Loucy (cell line): ENCODE measurements at regions not wholly inside any gene's neighbourhood (a gene's known extent, or its start where the extent isn't known, plus 50 kb on each side); places are given as distances from the start of the nearest gene placed in this dataset.

ENCODE experiments used
- H2AFZ ChIP-seq: fragments of 200-600 bp; sonication (generic); 2 replicates; pipeline ENCODE4 v1.6.0; 2016; ENCODE audit warnings: antibody characterized with exemption, mild to moderate bottlenecking, low read length, moderate library complexity
- H3F3A ChIP-seq: fragments of 200-600 bp; 2 replicates; pipeline ENCODE4 v1.6.0; 2016; ENCODE audit warnings: antibody characterized with exemption, low read depth, mild to moderate bottlenecking
- H3K27me3 ChIP-seq: fragments of 200-600 bp; sonication (generic); 2 replicates; pipeline ENCODE4 v1.6.1; 2014; ENCODE audit warnings: low read length, mild to moderate bottlenecking; ENCODE audit not compliant: insufficient read depth, poor library complexity, severe bottlenecking
- H3K36me3 ChIP-seq: fragments of 200-600 bp; sonication (generic); 2 replicates; pipeline ENCODE4 v1.6.1; 2016; ENCODE audit warnings: low read length; ENCODE audit not compliant: insufficient read depth
- H3K4me1 ChIP-seq: fragments of 200-600 bp; sonication (generic); 2 replicates; pipeline ENCODE4 v1.5.1; 2014; ENCODE audit warnings: low read length, mild to moderate bottlenecking; ENCODE audit not compliant: insufficient read depth, poor library complexity, severe bottlenecking
- H3K4me2 ChIP-seq: fragments of 200-600 bp; sonication (generic); 2 replicates; pipeline ENCODE4 v1.6.0; 2014; ENCODE audit warnings: antibody characterized with exemption, low read length, low read depth, mild to moderate bottlenecking; ENCODE audit not compliant: poor library complexity, severe bottlenecking
- H3K4me3 ChIP-seq: fragments of 200-600 bp; sonication (generic); 2 replicates; pipeline ENCODE4 v1.5.1; 2014; ENCODE audit warnings: low read length, mild to moderate bottlenecking, mixed read lengths; ENCODE audit not compliant: poor library complexity, severe bottlenecking
- H3K79me2 ChIP-seq: fragments of 200-600 bp; sonication (generic); 2 replicates; pipeline ENCODE4 v1.6.1; 2014; ENCODE audit warnings: low read length; ENCODE audit not compliant: insufficient read depth
- H3K9ac ChIP-seq: fragments of 200-600 bp; sonication (generic); 2 replicates; pipeline ENCODE4 v1.6.0; 2014; ENCODE audit warnings: mild to moderate bottlenecking, low read depth, low read length, moderate library complexity; ENCODE audit not compliant: poor library complexity, severe bottlenecking
- H3K9me2 ChIP-seq: fragments of 200-600 bp; sonication (generic); replicated peaks from 2 replicates; pipeline ENCODE4 v1.6.1; 2016; ENCODE audit warnings: low read depth, low read length, mixed read lengths
- H3K9me3 ChIP-seq: fragments of 200-600 bp; sonication (generic); 2 replicates; pipeline ENCODE4 v1.6.1; 2014; ENCODE audit warnings: mild to moderate bottlenecking, antibody characterized with exemption, low read length, low read depth; ENCODE audit not compliant: insufficient read depth
- H4K20me1 ChIP-seq: fragments of 200-600 bp; sonication (generic); 2 replicates; pipeline ENCODE4 v1.6.0; 2014; ENCODE audit warnings: antibody characterized with exemption, low read length, mild to moderate bottlenecking; ENCODE audit not compliant: insufficient read depth, poor library complexity, severe bottlenecking
- CTCF ChIP-seq: fragments of 200-600 bp; sonication (generic); conservative IDR thresholded peaks from 2 replicates; pipeline ENCODE4 v1.5.1; 2014; ENCODE audit warnings: mild to moderate bottlenecking, antibody characterized with exemption, low read length
- EZH2phosphoT487 ChIP-seq: fragments of 200-600 bp; IDR thresholded peaks from 2 replicates; pipeline ENCODE4 v1.6.1; 2018; ENCODE audit warnings: antibody characterized with exemption, mild to moderate bottlenecking, moderate library complexity, borderline replicate concordance

- Histone ChIP-seq H3K4me2 (no peak overlapping the region), H2AFZ (no peak overlapping the region)
Measured at GRCh38 chr22:26986884-26987283, 329.5 kb downstream of the MIAT start.

GRCh38 chr22:26990503-26991189 lies 333.3 kb downstream of the MIAT start:
- Histone ChIP-seq H3K79me2 (no peaks in the 10 kb centered on the region), H3K9ac (no peak overlapping the region), H3K9me3 (no peaks in the 10 kb centered on the region), H3K4me3 (no peak overlapping the region), H3K4me1 (no peaks in the 10 kb centered on the region), H2AFZ (no peak overlapping the region), H3F3A (no peaks in the 10 kb centered on the region), H3K4me2 (no peak overlapping the region), H3K9me2 (no peaks in the 10 kb centered on the region), H3K27me3 (no peaks in the 10 kb centered on the region), H3K36me3 (no peaks in the 10 kb centered on the region), H4K20me1 (no peaks in the 10 kb centered on the region)
- TF ChIP-seq EZH2phosphoT487 = no peak

More at GRCh38 chr22:26986884-26987283, 329.5 kb downstream of the MIAT start:
- H3K27me3 ChIP-seq = no peaks in the 10 kb centered on the region
- H3K9ac ChIP-seq = no peak overlapping the region
- no peaks in the 10 kb centered on the region for H3K79me2 ChIP-seq
- H4K20me1 ChIP-seq = no peaks in the 10 kb centered on the region
- no peaks in the 10 kb centered on the region for H3K9me3 ChIP-seq
- no peaks in the 10 kb centered on the region for H3K9me2 ChIP-seq
- H3F3A ChIP-seq = no peaks in the 10 kb centered on the region
- TF ChIP-seq CTCF (no peak), EZH2phosphoT487 (no peak)
- no peaks in the 10 kb centered on the region for H3K36me3 ChIP-seq
- no peak overlapping the region for H3K4me3 ChIP-seq
- no peaks in the 10 kb centered on the region for H3K4me1 ChIP-seq

DNA sequence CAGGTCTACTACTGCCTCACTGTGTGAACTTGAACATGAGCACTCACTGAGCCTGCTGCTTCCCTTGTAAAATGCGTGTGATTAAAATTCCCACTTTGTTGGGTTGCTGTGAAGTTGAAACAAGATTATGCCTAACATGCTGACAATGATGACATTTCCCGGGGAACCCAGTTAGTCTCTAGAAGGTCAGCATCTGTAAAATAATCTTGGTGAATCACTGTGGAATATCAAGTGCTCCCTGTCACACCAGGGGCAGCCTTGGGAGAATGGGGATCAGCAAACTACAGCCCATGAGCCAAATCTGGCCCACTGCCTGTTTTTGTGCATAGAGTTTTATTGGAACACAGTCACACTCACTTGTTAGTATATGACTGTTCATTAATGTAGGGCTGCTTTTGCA lies 335.2 kb downstream of the MIAT start:
- H3K36me3 ChIP-seq = no peaks in the 10 kb centered on the region
- no peaks in the 10 kb centered on the region for H4K20me1 ChIP-seq
- H3K9me3 ChIP-seq = no peaks in the 10 kb centered on the region
- no peak overlapping the region for H3K4me3 ChIP-seq
- no peaks in the 10 kb centered on the region for H3F3A ChIP-seq
- no peak overlapping the region for H2AFZ ChIP-seq
- no peaks in the 10 kb centered on the region for H3K9me2 ChIP-seq
- TF ChIP-seq CTCF (no peak), EZH2phosphoT487 (no peak)
- H3K4me2 ChIP-seq = no peak overlapping the region
- no peaks in the 10 kb centered on the region for H3K4me1 ChIP-seq
- no peaks in the 10 kb centered on the region for H3K27me3 ChIP-seq
- H3K9ac ChIP-seq = no peak overlapping the region
- H3K79me2 ChIP-seq = no peaks in the 10 kb centered on the region

- H3K4me1 ChIP-seq = no peaks in the 10 kb centered on the region
- H3K27me3 ChIP-seq = no peaks in the 10 kb centered on the region
- no peaks in the 10 kb centered on the region for H4K20me1 ChIP-seq
- H3K9ac ChIP-seq = no peak overlapping the region
- H3K4me2 ChIP-seq = no peak overlapping the region
- H3F3A ChIP-seq = no peaks in the 10 kb centered on the region
- no peak overlapping the region for H3K4me3 ChIP-seq
- H3K9me2 ChIP-seq = no peaks in the 10 kb centered on the region
- H3K9me3 ChIP-seq = no peaks in the 10 kb centered on the region
- no peak for TF ChIP-seq EZH2phosphoT487
- no peak for TF ChIP-seq CTCF
- H3K79me2 ChIP-seq = no peaks in the 10 kb centered on the region
- H2AFZ ChIP-seq = no peak overlapping the region
- no peaks in the 10 kb centered on the region for H3K36me3 ChIP-seq
Measured at GRCh38 chr22:26993886-26994285, 336.5 kb downstream of the MIAT start.
